ENCODE measurements at regions not wholly inside any gene's neighbourhood (a gene's known extent, or its start where the extent isn't known, plus 50 kb on each side); places are given as distances from the start of the nearest gene placed in this dataset.

DNA sequence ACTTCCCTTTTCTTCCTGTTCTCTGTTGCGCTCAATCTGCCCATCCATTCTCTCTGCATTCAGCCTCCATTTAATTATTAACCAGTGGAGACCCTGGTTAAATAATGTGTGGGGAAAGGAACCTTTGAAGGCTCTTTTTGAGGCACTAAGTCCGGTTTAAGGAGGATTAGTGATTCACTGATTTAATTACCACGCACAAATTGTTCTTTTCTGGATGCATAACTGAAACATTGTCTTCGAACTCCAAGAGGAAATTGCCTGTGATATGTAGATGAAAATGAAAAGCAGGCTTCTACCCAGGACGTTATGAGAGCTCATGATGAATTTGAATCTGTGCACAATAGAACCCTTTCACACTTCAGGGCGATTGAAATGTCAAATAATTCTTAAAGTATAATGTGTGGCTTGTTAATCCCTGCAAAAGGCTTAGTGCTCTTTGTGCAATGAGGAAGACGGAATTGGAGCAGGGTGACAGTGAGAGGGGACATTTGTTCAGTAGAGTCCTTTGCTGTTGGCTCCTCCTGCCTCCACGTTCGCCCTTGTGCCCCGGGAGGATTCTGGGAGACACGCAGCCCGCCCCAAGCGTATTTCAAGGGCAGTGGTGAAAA is 51.1 kb upstream of the ZNF236 start:
- DNase-seq (ENCODE audit: low read depth) = no peak

DNA sequence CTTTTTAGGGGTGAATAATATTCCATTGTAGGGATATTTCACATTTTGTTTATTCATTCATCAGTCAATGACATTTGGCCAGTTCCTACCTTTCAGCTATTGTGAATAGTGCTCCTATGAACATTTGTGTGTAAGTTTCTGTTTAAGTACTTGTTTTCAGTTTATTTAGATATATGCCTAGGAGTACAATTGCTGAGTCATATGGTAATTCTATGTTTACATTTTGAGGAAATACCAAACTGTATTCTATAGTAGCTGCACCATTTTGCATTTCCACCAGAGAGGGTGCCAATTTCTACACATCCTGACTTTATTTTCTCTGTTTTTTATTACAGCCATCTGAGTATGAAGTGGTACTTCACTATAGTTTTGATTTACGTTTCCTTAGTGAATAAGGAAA is 54.4 kb upstream of the ZNF236 start:
- DNase-seq (ENCODE audit: low read depth) = no peak

DNA sequence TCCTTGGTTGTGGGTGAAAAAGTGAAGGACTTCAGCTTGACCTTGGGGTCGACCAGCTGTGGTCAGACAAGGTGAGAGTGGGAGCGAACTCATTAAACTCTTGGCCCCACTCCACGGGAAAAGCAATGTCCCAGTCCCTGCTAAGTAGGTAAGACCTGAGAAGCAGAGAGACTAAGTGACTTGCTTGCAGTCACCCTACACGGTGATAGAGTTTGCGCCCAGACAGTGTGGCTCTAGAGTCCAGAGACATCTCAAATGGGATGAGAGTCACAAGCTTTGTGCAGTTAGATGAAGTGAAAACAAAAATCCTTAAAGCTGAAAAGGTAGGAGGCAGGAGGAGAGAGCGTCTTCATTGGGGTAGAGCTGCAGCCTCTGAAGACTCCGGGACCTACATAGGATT is 55.9 kb upstream of the ZNF236 start:
- DNase-seq (ENCODE audit: low read depth) = no peak

DNA sequence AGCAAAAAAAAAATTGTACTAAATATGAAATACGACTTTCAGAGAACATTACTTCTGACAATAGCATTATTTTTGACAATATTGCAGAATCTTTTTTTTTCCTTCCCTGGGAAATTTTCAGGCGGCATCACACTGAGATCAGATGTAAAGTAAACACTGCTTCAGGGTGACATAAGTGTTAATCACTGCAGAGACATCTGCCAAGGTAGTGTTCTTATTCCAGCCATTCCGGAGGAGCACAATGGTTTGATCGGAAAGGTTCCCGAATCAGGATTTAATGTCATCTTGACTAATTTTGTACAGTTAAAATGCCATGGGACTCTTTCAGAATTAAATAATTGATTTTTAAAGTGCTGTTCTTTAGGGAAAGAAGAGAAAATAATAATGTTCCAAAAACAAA is 56.7 kb upstream of the ZNF236 start:
- DNase-seq (ENCODE audit: low read depth) = no peak

DNA sequence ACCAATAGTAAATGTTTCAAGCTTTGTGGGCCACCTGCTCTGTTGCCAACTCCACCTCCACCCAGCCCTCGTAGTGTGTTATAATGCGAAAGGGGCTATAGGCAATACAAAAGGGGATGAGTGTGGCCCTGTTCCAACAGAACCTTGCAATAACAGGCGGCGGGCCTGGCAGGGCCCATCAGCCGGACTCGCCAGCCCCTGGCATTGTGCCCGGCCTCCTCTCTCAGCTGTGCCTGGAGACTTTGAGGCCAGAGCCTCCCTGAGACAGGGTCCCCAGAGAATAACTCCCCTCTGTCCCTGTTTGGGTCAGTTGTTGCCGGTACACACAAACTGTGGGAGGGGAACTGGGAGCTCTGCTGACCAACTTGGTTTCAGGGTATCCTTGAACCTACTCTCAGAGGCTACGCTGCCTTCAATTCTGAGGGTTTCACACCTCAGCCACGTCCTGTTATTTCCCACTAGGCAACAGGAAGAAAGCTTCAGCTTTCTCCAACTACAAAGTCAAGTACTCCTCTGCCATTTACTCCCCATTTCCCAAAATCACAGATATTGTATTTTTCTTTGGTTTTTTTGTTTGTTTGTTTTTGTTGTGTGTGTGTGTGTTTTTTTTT is 58.0 kb upstream of the ZNF236 start:
- DNase-seq (ENCODE audit: low read depth) = no peak

DNA sequence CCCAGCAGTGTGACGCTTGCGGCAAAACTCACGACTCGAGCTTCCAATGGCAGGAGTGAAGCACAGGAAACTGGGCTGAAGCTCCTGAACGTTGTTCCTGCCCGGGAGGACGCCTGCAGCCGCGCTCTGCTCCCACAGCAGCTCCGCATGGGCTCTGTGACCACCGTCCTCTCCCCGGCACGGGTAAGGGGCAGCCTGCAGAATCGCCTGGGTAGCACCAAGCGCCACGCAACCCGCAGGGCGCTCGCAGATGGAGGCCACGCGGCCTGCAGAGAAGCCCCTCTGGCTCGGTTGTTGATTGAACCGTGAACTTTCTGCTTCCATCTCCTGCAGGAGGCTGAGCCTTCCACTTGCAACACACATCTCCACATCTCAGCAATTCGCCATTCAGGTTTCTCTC is 63.3 kb upstream of the ZNF236 start:
- no peak for DNase-seq (ENCODE audit: low read depth)

DNA sequence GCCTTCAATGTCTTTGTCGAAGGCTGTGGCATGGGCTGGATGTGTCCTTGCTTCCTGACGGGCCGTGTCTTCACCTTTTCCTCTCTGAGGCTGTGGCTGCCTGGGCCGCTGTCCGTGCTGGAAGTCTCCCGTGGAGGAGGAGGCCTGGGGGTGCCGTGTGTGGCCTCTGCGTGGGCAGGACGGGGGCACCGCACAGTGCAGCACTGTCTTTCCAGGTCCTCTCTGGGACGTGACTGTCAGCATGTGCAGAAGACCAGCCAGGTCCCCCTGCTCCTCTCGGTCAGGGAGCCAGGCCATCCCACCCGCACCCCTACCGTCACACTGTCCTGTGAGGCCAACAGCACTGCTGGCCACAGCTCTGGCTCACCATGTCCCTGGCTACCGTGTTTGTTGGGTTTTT is 64.4 kb upstream of the ZNF236 start:
- DNase-seq (ENCODE audit: low read depth) = no peak

DNA sequence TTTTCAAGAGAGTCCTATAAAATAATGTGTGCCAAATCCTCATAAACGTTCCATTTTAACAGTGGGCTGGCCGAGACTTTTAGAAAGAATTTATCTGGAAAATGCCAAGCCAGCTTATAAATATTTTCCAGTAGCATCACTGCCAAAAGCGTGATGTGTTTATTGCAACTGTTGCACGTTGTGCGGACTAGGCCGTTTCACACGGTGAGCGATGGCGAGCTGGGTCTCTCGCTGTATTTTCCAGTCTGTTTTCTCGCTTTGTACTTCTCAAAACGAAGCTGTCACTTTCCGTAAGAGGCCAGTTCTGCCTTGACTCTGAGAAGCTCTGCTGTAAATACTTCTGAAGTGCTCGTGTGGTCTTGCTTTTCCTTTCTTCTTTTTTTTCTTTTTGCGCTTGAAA is 65.0 kb upstream of the ZNF236 start:
- no peak for DNase-seq (ENCODE audit: low read depth)

DNA sequence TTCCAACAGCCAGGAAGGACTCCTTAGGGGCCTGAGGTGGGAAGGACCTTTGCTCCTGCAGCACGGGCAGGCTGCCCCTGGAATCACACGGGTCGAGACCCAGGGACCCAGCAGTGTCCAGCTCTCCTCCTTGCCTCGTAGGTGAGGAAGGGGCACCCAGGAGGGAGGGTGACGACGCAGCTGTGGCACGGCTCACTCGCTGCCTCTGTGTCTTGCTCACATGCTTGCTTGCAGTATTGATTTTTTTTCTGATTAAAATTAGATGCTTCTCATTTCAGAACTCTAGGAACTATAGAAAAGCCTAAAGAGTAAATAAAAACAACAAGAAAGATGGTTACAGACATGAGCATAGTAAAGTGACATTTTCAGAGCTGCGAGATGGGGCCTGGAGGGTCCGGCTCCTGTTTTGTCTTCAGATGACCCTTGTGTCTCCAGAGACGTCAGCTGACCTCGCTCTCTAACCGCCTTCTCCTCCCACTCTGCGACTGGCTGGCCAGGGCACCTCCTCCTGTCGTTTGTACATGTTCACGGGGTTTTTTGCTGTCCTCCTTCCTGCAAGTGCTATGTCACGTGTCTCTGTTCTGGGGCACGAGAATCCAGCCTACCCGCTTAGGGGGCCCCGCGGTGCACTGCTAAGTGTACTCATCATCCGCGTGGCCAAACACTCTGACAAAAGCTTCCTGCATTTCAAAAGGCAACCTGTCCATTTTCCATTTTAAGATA is 65.7 kb upstream of the ZNF236 start:
- DNase-seq (ENCODE audit: low read depth) = no peak

DNA sequence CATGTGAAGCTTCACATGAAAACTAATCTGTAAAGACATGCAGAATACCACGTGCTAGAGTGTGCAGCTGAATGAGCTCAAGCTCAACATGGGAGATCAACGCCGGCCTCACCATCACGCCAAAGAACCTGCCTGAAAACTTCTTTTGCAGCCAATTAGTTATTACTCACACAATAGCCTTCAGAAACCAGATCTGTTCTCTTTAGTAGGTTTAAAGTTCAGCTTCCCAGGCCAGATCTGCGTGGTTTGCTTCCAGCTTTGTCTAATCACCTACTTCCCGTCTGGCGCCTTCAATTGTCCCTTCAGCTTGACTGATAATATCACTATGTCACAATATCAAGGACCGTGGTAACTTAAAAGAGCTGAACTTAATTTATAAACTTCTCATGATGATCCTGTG is 68.0 kb upstream of the ZNF236 start:
- DNase-seq (ENCODE audit: low read depth) = no peak

DNA sequence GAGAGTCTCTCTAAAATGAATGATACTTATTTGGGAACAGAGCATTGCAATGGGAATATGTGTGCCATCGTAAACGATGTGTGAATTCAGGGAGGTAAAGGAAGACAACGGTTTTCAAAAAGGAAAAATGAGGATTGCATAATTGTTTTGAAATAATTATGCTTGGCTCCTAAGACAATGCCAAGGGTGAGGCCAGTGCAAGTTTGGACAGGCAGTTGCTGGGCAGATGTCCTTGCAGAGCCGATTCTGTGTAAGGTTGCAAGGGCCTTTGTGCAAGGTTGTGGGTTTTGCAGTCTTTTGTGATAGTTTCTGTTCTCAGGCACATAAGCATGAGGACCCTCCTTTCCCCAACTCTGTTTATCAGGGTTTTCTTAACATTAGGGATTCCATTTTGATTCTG is 70.0 kb upstream of the ZNF236 start:
- no peak for DNase-seq (ENCODE audit: low read depth)

DNA sequence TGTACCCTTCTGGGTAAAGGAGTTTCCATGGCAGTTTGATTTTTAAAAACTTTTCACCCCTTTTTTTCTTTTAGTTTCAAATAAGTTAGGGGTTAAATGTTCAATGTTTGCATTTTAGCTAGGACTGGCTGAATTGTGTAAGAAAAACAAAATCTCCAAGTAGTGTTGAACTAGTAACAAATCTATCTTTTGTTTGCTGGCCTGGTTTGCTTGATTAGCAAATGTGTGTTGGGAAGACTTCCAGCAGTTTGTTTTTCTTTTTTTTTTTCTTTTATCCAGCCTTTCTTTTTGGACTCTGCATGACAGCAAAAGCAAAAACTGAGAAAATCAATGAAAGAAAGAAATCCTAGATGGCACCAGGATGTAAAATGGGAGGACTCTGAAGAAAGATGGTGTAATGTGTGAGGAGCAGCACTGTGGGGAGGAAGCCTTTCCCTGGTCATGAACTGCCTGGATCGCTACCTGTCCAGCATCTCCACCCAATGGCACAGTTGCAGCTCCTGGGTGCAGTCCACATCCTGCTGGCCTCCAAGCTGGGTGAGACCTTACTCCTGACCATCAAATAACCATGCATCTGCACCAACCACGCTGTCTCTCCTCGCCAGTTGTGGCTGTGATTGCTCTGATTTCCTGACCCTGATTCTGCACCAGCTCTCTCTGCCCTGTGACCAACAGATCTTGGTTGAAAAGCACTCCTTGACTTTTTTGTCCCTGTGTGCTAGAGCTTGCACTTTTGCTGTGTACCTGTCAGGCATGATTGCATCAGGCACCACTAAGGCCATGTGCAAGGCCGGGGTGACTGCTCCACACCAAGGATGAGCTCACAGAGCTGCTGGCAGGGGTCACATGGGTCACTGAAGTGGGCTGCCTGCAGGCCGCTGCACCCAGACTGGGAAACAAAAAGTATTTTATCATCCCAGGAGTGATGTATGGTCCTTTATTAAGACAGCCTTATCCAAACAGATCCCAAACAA is 71.2 kb upstream of the ZNF236 start:
- no peak for DNase-seq (ENCODE audit: low read depth)

DNA sequence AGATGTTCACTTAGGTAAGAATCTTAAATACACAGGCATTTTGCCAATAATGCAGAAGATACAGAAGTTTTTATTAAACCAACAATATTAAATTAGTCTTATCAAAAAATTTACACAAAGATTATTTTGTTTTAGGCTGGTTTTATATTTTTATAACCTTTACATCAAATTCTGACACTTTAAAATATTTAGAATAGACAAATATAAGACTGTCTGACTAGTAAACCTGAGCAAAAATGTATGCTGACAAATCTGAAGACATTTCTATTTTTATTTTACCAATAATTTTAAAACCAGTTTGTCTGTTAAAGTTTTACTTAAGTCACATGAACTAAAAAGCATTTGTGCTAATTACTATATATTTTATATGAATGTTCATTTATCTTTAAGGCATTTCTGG is 72.1 kb upstream of the ZNF236 start:
- DNase-seq (ENCODE audit: low read depth) = no peak

DNA sequence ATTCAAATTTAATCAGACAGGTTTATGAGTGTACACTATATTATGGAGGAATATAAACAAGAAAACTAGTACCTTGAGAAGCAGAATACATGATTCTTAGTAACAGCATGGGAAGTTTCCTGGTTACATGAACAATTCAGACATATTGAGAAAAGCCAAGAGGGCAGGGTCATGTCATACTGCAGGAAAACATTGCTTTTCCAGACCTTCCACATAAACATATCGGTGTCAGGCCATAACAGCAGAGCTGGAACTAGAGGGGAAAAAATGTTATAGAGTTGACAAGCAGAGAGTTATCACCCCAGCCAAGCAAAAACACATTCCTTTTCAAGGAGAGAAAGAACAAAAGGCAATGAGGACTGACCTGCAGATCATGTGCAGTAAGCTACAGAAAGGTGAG is 74.7 kb upstream of the ZNF236 start:
- DNase-seq (ENCODE audit: low read depth) = no peak

DNA sequence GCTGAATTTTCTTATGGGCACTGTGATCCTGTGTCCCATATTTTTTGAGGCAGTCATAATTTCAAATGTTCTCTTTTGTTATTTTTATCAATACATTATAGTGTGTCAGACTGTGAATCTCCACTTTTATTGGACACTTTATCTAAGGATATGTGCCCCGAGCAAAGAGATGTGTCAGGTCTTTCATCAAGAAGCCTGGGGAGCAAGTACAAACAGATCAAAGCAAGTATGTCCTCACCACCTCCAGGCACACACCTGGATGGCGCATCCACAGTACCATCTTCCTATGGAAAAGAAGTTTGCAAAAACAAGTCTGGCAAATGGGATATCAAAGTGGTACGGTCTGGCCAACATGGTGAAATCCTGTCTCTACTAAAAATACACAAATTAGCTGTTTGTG is 81.0 kb upstream of the ZNF236 start:
- no peak for DNase-seq (ENCODE audit: low read depth)

DNA sequence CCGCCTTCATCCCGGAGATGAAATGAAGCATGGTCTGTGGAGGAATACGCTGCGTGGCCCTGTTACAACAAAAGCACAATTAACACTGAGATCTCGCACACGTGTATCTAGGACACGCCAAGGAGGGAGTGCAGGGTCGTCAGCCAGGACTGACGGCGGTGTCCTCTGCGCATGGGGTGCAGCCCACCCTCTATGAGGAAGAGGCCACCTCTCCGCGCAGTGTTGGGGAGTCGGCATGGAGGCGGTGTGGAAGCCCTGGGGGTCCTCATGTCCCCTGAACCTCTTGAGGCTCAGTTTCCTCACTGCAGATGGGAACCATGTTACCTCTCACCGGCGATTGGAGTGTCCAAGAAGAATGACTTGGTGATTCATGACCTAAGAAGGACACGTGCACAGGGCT is 86.0 kb upstream of the ZNF236 start:
- no peak for DNase-seq (ENCODE audit: low read depth)

DNA sequence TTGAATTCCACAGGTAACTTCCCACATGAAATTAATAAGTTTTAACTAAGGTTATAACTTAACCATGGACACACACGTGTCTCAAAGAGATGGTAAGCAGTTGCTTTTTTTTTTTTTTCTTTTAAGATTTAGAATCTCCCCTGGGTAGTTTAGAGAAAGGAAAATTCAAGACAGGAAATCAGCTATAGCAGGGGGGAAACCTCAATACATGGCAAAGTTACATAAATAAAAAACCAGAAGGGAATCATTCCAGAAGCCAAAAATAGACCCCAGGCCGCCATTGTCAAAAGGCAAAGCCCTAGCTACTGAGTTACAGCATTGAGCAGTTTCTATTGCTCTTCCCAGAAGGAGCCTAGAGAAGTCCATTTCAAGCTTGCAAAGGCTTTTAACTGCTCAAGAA is 91.5 kb upstream of the ZNF236 start:
- no peak for DNase-seq (ENCODE audit: low read depth)

DNA sequence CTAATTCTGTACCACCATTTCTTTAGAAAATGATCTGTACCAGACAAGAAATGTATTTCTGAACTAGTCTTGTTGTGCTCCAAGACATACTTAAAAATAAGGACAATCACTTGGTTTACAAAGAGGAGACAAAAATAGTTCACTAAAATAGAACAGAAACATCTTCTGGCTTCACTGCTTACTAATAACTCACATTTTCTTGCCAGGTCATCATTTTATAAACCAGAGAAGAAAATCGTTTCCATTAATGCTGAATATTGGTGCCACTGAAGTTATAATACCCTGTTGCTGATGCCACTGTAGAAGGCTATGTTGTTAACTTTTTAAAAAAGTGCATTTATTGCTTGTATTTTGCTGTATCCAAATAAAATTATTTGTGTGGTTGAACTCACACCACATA is 94.8 kb upstream of the ZNF236 start:
- no peak for DNase-seq (ENCODE audit: low read depth)

DNA sequence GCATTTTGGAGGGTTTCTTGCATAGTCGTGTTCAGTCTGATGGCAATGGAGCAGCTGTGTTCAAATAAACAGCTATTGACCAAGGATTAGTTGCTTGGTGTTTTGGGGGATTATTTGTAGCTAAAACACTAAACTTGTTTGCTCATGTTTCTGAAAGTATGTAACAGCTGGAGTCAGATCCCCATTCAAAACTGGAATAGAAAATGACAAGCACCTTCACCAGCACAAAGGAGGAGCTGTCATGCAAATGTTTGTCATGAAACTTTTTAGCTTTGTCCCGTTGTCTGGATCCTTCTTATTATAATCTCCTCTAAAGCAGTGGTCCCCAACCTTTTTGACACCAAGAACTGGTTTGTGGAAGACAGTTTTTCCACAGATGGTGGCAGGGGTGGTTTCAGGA is 96.9 kb upstream of the ZNF236 start:
- DNase-seq (ENCODE audit: low read depth) = no peak

DNA sequence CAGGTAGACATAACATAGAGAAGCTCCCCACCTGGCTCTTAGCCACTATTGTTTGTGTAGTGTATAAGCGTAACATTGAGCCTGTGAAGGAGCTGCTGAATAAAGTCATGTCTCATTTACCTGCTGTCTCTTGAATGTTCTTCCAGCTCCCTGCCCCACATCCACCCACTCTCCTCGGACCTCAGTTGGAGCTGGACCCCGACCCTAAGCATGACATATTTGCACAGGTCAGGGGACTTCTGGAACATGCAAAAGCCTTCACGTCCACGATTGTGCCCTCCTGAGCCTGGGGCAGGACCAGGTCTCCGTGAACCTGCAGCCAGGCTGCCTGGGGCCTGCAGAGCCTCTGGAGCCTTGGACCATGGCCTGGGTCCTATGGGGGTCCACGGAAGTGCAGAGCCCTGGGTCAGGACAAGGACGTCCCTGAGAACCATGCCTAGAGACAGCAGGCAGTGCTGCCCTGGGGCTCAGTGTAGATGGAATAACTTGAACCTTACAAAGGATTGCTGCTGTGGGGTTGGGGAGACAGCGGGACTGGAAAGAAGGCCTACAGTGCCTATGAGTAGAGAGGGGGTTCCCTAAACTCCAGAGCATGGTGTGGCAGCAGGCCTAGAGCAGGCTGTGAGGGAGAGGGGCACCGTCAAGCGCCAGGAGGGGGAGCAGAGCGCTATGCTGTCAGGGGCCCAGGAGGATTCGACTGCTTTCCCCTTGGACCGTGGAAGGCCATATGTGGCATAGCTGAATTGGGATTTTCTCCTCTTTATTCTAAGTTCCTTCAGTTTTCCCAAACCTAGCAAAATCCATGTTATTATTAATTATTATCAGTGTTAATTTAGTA is 99.9 kb upstream of the ZNF236 start:
- no peak for DNase-seq (ENCODE audit: low read depth)

DNA sequence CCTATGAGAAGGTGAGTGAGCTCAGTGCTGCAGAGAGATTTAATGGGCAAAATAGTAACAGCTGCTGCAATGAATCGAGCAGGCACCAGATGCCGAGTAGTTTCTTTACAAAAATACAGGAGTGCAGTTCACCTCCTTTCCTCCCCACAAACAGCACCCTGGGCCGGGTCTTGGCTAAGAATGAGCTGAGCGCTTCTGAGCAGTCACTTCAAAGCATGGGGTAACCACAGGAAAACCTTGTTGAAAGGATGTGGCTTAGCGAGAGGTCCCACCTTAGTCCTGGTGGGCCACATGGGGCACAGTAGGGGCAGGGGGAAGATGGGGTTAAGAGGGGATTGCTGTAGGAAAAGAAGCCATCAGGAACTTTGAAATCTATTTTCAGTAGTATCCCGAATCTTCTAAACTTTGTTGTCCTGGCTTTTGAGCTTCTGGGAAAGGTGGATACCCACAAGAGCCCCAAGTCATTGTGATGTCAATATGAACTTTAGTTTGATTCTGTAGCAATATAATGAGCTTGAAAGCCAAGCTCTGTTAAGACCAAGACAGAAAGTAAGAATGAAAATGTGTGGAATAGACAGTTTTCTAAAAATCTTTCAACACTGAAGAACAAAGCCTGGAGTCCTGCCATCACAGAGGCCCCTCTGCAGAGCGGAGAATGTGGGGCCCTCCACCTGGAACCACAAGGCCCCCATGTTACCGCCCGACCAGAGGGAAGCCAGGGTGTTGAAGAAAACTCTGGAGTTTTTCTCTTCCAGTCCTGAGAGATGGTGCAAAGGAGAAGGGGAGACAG is 101.0 kb upstream of the ZNF236 start:
- DNase-seq (ENCODE audit: low read depth) = peak; percentile 39

Data from stimulated activated CD8-positive, alpha-beta memory T cell treated with anti-CD3 and anti-CD28 coated beads, Interleukin-12 subunit alpha, Interleukin-12 subunit beta, amount 100 ng/mL, for 1 hour (primary cell).